CMK (cell line): ENCODE measurements at regions not wholly inside any gene's neighbourhood (a gene's known extent, or its start where the extent isn't known, plus 50 kb on each side); places are given as distances from the start of the nearest gene placed in this dataset.

Experiments used
- DNase-seq: peaks from one replicate; pipeline ENCODE4 v3.0.0-alpha.2; 2010; ENCODE audit warnings: low read depth

DNA sequence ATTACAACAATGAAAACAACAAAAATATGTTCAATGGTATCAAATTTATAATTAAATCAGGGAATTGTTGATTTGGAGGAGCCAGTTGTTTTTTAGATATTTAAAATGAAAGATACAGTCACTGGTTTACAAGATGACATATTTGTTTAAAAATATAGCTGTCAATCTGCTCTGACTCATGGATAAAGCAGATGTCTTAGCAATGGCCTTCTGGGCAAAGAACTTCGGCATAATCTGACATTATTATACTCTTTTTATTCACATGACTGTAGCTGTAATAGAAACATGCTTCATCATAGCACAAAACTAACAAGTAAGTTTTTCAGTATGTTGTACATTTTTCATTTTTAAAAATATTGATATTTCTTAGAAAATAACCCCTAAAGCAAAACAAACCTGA is 267.4 kb downstream of the CENPW start:
- no peak for DNase-seq

DNA sequence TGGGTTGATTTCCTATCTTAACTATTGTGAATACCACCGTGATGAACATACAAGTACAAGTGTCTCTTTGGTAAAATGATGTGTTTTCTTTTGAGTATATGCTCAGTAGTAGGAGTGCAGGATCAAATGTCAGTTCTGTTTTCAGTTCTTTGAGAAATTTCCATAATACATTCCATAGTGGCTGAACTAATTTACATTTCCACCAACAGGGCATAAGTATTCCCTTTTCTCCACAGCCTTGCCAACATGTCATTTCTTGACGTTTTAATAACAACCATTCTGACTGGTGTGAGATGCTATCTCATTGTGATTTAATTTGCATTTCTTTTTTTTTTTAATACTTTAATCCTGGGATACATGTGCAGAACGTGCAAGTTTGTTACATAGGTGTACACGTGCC is 268.8 kb downstream of the CENPW start:
- no peak for DNase-seq

DNA sequence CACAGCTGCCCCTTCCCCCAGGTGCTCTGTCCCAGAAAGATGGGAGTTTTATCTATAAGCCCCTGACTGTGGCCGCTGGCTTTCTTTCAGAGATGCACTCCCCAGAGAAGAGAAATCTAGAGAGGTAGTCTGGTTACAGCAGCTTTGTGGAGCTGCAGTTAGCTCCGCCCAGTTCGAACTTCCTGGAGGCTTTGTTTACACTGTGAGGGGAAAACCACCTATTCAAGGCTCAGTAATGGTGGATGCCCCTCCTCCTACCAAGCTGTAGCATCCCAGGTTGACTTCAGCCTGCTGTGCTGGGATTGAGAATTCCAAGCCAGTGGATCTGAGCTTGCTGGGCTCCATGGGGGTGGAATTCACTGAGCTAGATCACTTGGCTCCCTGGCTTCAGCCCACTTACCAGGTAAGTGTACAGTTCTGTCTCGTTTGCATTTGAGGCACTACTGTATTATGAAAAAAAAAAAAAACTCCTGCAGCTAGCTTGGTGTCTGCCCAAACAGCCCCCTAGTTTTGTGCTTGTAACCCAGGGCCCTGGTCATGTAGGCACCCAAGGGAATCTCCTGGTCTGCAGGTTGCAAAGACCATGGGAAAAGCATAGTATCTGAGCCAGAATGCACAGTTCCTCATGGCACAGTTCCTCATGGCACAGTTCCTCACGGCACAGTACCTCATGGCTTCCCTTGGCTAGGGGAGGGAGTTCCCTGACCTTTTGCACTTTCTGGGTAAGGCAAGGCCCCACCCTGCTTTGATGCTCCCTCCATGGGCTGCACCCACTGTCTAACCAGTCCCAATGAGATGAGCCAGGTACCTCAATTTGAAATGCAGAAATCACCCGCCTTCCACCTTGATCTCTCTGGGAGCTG is 275.0 kb downstream of the CENPW start:
- no peak for DNase-seq

DNA sequence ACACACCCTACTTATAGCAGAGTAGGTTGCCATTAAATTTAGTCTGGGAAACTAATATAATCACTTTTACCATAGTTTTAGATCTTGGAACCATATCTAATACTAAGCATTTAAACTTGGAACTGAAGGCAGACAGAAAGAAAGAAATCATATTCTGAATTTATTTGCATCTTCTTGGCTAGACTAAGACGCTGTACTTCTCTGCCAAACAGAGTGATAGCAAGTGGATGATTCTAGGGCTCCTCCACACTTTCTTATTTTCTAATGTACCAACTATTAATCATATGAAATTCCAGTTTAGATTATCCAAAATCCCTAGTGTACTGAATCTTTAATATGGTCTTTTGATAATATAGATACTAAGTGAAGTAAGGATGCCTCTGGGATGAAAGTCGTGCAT is 277.0 kb downstream of the CENPW start:
- DNase-seq: no peak

DNA sequence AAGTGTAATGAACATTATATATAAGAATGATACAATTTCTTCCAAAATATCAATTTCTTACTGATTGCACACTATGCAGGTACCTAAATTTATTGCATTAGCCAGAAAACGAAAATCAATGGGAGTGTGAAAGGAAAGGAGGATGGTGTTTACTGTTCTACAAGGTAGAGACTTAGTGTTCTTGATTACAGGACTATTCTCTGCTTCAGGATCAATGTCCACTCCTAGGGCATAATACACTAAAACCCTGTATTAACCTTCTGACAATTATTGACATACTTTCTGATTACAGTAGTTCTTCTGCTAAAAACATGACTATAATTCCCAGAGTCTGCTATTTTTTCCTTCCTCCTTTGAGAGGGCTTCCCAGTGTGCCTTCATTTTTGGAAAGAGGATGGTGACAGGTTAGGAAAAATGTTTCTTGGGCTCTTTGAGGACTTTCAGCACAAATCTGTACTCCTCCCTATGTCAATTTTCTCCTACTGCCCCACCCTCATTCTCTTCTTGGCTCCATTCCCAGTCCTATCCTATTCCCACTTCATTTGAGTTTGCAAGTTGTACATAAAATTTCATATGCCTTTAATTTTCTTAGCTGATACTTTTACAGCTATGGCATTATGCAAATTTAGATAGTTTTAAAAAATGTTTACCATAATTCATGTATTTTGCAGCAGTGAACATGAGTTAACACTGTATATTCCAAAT is 278.9 kb downstream of the CENPW start:
- no peak for DNase-seq

DNA sequence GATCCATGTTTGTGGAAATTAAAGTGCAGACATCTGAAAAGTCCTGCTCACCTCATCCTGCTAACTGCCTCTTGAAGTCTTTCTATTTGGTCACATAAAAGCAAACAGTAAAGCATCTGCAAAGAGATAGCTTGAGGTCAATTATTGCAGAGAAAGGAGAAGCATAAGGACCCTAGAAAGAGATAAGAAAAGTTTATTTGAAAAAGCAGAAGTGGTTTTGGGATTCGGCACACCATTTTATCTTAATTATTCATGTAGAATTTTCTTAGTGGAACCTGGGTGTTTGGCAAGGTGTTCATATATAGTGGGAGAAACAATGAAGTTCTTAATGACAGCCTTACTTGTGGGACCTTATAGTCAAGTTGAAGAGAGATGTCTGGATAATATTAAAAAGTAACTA is 280.8 kb downstream of the CENPW start:
- no peak for DNase-seq

DNA sequence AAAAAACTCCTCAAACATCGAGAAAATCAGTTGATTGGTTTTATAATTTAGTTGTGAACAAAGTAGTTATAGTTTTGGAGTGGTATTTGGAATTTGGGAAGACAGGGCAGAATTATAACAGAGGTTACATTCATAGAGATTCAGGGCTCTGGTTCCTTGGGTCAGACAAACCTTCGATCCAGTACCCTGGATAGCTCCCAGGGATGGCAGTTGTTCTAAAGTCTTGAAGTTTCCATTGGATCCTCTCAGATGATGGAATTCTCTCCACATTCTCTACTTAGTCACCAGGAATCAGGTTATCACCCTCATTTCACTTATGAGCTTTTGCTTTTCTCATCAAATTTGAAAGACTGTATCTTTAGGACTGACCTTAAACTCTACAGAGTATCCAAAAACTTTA is 285.1 kb downstream of the CENPW start:
- DNase-seq: no peak

DNA sequence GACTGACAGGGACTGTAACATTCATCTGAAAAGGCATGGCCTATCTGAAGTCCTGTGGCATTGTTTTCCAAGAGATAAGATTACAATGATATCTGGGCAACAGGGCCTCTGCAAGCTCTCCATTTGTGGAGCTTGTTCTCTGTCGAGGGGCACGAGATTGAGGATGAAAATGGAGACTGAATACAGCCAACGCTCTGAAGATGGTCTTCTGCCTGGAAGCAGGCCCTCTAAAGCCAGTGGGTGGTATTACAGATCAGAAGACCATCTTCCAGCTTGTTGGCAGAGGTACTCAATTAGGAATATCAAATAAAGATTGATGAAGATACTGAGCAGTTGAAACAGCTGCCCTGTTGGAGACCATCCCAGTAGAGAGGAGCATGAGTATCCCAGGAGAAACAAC is 288.2 kb downstream of the CENPW start:
- DNase-seq: no peak

DNA sequence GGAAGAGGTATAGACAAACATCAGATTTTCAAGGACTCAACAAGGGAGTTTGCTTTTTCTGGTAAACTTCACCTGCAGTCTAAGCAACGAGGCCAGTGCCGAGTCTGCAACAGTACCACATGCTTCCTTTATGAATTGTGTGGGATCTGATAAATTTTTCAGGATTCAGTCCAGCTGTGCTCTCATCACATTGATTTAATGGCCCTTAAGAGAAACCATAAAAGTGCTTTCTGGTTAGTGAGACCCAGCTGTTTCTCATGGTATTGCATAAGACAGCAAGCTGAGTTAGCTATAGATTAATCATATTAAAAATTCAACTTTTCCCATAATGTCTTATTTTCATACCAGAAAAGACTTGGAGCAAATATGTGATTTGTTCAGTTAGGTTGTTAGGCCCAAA is 291.4 kb downstream of the CENPW start:
- DNase-seq: no peak

DNA sequence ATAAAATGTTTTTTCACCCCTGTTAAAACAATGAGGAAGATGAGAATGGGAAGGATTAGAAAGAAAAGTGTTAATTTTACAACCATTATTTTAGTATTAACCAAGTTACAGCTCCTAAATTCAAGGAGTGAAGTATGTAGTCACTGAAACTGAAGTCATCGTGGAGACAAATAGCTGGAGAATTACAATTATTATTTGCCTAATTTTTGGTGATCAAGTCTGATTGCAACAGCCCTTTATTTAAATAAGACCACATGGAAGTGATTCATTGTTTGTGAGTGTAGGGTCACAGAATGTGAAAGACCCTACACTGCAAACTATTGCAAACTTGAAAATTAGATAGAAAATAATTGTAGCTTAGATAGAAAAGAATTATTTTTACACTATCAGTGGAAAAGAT is 292.4 kb downstream of the CENPW start:
- no peak for DNase-seq

DNA sequence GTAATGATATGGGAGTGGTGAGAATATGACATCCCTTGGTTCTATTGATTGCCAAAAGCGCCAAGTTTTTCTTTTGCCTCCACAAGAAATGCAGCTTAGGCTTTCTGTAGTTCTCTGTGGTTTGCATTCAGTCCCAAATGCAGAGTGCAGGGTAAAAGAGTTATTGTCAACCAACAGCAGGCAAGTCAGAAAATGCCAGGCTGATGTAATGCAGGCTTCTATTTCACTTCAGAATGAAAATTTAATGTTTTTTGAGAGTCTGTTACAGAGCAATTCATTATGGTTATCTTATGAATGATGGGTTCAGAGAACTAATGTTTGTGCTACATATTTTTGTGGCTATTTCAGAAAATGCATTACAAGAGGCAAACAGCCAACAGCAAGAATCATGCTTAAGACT is 293.5 kb downstream of the CENPW start:
- no peak for DNase-seq

DNA sequence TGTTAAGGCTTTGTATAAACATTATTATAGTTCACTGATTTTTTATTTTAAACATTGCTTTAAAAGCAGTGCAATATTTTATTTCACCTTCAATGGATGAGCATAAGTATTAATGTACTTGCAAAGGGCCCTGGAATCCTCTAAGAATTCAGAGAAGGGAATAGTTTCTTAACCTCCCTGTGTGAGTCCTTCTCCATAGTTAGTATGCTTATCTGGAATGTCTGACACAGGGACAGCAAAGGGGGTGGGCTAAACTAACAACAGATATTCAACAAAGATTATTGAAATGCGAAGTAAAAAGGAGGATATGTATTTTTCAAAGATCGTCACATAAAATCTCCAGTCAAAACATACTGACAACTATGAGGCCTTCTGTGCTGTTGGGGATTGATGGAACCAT is 300.4 kb downstream of the CENPW start:
- DNase-seq: no peak

DNA sequence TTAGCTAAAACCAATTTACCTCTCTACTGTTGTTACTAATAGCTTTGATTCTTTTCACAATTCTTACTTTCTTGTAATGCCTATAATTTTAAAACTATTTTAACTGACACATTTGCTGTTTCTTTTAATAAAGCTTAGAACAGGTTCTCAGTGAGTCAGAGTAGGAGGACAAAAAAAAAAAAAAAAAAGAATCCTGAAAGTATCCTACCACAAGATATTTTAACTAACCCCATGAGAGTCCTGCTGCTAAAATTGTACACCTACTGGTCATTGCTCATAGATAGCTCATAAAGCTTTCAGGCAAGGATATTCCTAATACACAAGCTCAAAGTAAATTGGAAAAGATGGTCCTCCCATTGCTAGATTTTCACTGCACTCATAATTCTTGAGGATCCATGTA is 301.0 kb downstream of the CENPW start:
- no peak for DNase-seq

DNA sequence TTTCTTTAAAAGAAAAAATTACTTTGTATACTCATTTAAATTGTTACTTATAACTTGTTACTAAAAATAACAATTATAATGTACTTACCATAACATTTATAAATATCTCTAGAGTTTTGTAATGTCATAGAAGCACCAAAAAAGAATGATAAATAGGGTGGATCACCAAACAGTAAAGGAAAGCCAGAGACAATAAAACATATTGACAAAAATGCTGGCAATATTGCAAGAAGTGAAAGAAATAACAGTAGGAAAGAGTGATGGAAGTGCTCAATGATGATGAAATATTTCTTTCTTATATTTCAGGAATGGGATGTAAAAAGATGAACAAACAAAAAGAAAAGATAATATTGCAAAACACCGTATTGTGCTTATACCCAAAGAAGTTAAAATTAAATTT is 301.7 kb downstream of the CENPW start:
- no peak for DNase-seq

DNA sequence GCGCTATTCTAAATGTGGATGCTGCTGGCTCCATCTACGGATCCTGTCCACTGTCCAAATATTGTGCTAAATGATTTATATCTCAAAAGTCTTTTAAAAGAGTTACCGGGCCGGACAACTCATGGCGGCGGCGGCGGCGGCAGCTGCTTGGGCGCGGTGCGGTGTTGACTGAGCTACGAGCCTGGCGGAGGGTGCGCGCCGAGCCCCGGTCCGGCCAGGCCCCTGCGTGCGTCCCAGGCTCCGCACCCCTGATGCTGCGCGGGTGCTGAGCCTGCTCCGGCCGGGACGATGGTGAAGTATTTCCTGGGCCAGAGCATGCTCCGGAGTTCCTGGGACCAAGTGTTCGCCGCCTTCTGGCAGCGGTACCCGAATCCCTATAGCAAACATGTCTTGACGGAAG is 303.4 kb downstream of the CENPW start:
- no peak for DNase-seq

DNA sequence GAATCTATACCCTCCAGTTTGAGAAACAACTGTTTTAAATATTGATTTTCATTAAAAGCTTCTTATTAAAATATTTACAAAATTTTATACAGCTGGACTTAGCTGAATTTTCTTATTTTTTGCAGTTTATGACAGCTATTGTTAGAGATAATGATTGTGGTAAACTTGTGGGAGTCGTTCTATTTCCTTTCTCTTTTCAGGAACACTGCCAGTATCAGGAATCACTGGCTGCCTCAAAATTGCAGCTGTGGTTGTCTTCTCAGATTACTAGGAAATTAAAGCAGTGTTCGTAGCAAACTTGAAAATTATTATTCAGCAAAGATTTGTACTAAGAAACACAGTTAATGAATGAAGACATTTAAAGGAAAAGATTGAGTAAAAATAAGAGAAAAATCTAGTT is 311.0 kb downstream of the CENPW start:
- no peak for DNase-seq

DNA sequence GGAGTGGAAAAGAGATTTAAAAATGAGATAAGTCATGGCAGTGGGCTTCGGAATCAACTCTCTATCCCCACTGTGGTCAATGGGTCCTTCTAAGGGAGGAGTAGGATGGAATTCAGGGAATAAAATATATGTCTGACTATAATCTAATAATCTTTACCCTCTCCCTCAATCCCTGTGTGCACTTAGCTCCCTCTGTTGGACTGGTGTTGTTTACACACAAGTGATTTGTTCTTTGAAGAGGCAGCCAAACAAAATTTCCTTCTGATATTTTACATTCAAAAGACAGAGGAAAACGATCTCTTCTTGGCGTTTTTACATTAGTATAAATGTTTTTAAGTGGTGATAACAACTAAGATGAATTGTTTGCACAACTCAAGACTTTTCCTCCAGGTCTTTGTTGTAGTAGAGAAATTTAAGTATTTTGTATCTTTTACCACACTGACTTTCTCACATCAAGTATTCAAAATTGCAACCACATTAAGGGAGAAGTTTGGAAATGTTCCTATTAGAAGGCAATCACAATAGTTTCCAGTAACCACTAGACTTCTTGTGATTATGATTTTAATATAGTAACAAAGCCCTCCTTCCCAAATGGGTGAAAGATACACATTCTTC is 317.8 kb downstream of the CENPW start:
- no peak for DNase-seq

DNA sequence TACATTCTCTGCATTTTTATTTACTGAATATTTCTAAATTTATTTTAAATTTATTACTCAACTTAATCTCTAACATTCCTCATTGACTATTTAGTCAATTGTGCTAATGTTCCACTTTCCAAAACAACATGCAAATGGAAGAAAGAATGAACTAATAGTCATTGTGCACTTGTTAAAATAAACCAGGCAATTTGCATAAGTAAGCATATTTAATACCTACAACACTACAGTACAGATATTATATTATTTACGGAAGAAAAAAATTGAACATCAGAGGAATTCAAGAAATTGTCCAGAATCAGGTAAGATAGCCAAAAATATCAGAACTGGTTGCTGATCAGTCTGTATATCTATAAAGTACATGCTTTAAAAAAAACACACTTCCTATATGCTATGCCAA is 320.5 kb downstream of the CENPW start:
- no peak for DNase-seq

DNA sequence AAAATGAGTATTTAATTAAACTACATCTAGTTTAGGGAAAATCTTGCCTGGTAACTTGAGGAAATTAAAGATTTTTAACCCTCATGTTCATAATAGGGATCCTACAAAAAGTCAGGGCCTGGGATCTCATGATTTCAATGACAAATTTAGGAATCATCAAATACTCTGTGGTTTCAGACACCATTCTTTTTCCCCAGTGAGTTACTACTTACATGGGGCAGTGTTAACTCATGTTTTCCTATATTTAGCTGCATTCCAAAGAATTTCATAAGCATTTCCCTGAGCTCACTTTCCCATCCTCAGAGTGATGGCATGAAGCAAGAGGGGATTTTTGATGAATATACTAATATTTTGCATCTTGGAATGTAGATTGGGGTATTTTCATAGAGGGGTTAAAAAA is 321.7 kb downstream of the CENPW start:
- DNase-seq: no peak

DNA sequence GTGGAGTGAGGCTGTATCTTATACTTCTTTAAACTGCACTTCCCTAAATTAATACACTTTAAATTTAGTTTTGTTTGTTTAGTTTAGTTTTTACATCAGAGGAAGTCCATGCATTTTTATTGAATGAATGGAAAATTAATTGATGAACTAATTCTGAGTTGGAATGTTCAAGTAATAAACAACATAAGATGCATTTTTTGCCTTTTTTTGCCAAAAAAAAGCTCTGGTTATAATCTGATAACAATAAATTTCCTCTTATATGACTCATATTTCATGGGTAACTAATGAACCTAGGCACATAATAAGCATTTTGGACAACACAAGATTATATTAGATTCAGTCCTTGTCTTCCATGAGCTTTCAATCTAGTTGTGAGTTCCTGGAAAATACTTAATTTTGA is 323.1 kb downstream of the CENPW start:
- DNase-seq: no peak

DNA sequence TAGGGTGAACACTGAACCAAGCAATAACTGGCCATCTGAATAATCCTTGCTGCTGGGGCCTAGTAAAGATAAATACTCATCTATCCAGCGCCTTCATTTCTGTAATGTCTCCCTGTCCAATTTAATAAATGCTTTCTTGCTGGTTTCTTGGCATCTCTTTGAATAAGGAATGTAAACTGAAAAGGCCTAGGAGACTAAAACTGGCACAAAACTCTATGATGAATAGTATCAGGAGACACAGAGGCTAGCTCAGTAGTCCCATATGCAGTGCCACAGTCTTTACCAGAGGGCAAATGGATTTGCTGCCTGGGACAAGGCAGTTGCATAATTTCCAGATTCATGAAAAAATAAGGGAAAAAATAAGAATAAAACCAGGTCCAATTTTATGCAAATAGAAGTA is 324.4 kb downstream of the CENPW start:
- no peak for DNase-seq

DNA sequence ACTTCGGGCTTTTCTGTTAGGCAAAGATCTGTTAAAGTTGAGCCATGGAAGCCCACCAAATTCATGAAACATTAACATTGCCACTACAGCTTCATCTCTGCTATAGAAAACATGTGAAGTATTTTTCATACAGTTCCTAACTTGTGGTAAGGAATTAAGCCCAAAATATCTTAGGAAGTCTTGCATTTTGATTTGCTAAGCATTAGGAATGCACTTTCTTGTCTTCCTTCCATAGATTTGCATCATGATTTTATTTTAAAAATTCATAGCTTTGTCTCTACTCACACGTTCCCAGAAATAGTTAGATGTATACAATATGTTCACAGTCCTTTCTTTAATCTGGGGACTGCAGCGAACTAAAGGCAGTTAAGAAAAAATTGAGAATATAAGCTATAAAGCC is 325.6 kb downstream of the CENPW start:
- no peak for DNase-seq

DNA sequence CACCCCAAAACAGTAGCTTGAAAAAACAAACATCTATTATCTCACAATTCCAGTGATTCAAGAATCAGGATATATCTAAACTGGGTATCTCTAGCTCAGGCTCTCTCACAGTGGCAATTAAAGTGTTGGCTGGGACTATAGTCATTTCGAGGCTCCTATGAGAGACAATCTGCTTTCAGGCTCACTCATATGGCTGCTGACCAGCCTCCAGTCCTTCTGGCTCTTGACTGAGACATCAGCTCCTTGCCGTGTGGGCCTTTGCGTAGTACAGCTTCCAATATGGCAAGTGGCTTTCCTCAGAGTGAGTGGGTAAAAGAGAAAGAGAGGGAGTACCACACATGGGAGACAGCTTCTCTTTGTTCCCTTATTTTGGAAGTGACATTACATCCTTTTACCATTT is 327.2 kb downstream of the CENPW start:
- no peak for DNase-seq
